ENCODE measurements at regions not wholly inside any gene's neighbourhood (a gene's known extent, or its start where the extent isn't known, plus 50 kb on each side); places are given as distances from the start of the nearest gene placed in this dataset.
"Not testable (repeated sequence)": the region's sequence is repeated elsewhere in the genome, so short reads cannot be mapped to it uniquely, and the experiment has no call there.

GRCh38 chr12:43245947-43246346 is 306.1 kb downstream of the ADAMTS20 start:
- no peak for DNase-seq

DNA sequence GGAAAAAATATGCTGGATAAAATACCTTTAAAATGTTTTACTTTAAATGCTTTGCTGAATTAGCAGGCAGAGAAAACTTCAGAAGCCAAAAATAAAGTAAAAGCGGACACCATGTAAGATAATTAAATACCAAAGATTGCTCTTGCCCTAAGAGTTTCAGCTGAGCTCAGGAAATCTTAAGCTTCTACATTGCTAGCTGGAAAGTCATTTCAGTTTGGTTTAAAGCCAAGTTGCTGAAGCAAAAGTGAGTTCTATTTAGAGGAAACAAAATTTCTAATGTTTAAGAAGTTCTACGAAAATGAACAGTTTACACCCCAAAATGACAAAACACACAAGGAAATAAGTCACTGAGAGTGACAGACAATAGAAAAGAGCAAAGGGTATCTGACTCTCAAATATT is 310.0 kb downstream of the ADAMTS20 start:
- no peak for DNase-seq

DNA sequence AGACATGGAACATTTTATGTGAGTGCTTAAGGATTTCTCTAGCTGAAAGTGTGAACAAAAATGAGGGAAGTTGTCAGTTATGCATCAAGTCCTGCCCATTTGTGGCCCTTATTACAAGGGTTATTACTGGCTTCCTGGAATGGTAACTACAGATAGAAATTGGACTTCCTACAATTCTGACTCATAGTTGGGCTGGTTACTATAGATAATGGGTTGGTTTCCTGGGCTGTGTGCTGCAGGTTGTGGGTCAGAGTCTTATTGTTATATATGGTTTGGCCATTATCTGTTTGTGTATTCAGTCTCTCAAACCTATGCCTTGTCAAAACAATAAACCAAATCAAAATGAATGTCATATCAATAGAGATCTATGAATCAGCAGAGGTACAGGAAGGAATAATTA is 313.7 kb downstream of the ADAMTS20 start:
- no peak for DNase-seq

- no peak for DNase-seq
These were observed 314.6 kb downstream of the ADAMTS20 start for GRCh38 chr12:43237238-43237879.

- DNase-seq = no peak
These were observed 316.3 kb downstream of the ADAMTS20 start for GRCh38 chr12:43235721-43236120.

GRCh38 chr12:43233861-43234260 is 318.1 kb downstream of the ADAMTS20 start:
- no peak for DNase-seq

DNA sequence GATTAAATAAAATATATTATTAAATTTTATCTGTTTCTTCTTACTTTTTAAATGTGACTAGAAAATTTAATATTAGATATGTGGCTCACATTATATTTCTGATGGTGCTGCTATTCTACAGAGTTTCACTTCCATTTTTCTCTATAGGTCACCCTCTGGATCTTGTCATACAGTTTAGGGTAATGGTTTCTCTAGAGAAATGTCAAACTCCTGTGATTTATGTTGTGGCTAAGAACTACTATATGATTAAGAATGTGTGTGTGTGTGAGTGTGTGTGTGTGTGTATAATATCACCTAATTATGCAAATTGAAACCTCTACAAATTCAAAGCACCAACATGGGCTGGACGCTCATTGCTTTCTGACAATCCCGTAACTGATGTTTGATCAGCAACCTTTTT is 325.9 kb downstream of the ADAMTS20 start:
- no peak for DNase-seq

- not testable (repeated sequence) for DNase-seq
These were observed 327.7 kb downstream of the ADAMTS20 start for GRCh38 chr12:43224190-43224805.

DNA sequence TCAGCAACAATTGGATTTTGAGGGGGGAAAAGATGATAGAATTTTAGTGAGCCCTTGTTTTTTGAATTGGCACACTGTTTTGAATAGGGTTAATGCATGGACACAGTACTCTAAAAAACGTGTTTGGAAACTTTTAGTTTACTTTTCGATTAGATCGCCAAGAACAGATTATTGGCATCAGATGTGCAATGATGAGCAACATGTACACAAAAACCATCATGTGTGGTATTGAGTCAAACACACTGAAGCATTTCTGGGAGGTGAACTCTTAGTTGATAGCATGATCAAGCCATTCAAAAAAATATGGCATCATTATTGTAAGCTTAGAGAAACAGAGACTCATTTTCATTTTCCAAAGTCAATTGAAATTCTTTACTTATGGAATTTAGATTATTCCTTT is 329.2 kb downstream of the ADAMTS20 start:
- no peak for DNase-seq

DNA sequence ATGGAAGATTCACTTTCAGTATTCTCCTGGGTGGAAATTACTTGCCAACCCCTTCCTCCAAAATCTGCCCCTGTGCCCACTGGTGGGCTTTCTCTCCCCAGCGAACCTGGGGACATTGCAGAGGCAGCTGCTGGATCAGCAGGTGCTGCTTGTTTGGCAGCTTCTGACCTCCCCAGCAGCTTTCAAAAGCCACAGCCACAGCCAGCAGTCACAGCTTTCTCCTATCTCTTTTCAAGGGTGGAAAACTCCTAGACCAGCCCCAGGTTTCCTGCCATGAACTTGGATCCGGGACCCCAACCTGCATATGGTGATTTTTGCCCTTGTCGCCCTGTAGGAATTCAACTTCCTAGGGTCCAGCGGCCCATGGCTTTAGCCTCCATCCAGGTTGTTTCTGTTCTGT is 330.8 kb downstream of the ADAMTS20 start:
- no peak for DNase-seq

DNA sequence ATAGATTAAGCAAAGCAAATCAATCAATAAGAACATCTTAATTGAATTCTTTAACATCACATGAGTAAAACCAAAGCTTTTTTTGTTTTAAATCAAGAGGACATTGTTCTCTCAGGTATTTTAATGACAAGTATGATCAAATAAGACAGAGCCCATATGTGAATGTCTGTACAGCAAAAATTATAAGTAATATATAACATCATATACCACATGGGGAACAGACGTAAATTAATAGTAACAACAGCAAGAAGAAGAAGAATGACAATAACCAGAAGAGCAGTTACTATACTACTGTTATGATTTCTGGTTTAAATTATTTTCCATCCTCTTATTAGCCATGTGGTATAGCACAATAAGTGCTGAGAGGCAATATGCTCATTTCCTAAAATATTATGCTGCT is 335.5 kb downstream of the ADAMTS20 start:
- DNase-seq = no peak

DNA sequence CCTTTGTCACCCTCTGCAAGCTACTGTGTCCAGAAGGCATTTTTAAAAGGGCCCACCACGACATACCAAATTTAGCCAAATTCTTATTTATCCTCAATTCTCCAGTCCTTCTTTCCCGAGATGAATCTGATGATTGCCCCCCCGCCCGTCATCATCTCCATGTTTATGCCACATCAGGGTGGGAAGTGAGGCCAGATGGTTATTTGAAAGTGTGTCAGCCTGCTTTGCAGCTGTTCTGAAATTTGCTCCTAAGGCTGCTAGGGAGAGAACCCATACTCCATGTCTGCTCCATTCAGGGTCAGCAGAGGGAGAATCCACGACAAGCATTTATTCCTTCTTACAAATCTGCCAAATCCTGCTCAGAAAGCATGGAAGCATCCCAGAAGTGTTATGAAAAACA is 337.8 kb downstream of the ADAMTS20 start:
- no peak for DNase-seq

GRCh38 chr12:43213608-43214007 is 338.4 kb downstream of the ADAMTS20 start:
- DNase-seq = no peak

DNA sequence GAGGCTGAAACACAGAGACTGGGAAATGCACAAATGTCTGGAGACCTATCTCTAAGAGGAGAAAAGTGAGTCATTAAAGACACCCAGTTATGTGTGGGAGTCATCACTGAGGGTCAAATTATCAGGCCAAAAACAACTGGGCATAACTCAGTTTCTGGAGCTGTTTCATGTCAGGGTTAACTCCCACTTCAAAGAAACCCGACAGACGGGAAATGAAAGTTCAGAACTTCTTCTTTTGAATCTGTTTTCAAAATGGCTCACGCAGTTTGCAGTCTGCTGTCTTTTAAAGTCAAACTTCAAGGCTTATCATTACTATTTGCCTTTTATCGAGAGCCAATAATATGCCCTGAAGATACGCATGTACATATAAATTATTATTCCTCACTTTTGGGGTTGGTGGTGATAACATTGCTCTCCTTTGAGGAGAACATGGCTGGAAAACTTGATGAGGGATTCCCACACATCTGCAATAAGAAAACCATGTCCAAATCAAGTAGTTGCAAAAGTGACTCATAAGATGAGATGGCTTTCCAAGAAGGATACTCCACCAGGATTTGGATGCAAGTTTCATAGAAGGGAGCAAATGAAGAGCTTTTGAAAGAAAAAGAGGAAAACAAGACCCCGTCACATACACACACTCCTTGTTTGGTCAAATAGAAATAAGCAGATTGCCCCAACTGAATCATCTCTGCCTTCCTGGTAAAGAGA is 341.4 kb downstream of the ADAMTS20 start:
- DNase-seq = peak; percentile 51

DNA sequence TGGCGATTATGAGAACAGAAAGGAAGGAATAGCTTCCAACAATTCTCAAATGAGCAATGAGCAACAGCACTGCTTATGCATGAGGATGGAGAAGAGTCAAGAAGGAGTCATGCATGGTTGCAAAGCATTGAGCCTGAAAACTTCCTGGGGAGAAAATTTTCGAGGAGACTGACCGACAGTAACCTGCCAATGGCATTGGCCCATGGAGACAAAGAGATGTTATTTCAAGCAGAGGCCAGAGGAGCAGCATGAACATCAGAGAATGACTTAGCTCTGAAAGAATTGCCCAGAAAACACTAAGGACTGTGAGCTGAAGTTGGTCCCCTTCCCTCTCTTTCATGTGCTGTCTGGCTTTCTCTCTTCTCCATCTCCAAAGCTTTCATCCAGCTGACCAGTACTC is 343.4 kb downstream of the ADAMTS20 start:
- no peak for DNase-seq

DNA sequence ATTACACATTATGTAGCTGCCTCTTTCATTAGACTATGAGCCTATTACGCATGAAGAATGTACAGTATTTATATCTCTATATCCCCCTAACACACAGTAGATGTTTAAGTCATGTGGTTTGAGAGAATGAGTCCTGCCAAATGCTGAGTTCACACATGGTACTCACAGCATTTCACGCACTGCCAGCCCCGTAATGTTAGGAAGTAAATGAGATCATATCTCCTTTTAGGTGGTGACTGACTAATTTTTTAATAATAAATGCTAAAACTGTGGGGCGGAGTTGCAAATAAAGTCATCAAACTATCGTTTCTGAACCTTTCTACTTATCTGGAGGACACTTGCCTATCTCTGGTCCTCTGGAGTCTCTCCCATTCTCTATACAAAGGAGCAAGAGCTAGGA is 343.8 kb downstream of the ADAMTS20 start:
- DNase-seq = no peak

- DNase-seq = no peak
These were observed 345.6 kb downstream of the ADAMTS20 start for GRCh38 chr12:43206396-43206795.

- no peak for DNase-seq
These were observed 353.4 kb downstream of the ADAMTS20 start for GRCh38 chr12:43198608-43199007.

GRCh38 chr12:43196268-43196907 is 355.6 kb downstream of the ADAMTS20 start:
- no peak for DNase-seq

- DNase-seq = not testable (repeated sequence)
These were observed 358.9 kb downstream of the ADAMTS20 start for GRCh38 chr12:43193096-43193495.

DNA sequence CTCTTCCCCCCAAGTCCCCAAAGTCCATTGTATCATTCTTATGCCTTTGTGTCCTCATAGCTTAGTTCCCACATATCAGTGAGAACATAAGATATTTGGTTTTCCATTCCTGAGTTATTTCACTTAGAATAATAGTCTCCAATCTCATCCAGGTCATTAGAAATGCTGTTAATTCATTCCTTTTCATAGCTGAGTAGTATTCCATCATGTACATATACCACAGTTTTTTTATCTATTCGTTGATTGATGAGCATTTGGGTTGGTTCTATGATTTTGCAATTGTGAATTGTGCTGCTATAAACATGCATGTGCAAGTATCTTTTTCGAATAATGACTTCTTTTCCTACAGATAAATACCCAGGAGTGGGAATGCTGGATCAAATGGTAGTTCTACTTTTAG is 359.6 kb downstream of the ADAMTS20 start:
- not testable (repeated sequence) for DNase-seq

DNA sequence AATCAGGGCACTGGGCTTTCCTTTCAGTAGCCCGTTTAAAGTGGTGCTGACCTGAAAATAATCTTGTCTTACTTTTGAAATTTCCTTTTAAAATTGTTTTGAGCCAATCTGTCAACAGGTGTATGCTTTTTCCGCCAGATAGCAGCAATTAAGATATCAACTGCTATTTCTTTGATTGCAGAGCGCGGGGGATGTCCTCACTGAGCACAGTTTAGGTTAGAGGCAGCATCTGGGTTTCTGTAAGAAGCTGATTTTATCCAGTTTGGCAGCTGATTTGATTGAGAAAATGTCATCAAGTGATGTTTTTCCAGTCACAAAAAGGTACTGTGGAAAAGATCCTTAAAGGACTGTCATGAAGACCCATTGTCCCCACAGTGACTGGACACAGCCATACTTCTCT is 371.8 kb downstream of the ADAMTS20 start:
- DNase-seq = no peak

DNA sequence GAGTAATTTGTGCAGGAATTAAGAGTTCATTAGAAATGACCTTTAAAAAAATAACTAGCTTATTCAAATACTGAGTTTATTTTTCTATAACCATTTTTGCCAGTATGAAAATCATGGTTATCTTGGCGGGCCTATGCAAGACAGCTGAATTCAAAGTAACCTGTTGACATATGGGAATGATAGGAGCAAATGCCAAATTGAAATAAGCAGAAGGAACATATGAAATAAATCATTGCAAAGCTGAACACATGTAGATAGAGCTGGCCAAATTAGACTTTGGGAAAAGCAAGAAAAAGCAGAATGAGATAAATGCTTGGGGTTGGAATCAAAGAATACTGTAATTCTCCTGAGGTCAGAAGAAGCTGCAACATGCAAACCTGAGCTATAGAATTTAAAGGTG is 372.5 kb downstream of the ADAMTS20 start:
- no peak for DNase-seq

- DNase-seq = no peak
These were observed 374.7 kb downstream of the ADAMTS20 start for GRCh38 chr12:43177276-43177675.
